NB4 (cell line): ENCODE measurements at regions not wholly inside any gene's neighbourhood (a gene's known extent, or its start where the extent isn't known, plus 50 kb on each side); places are given as distances from the start of the nearest gene placed in this dataset.

Source experiments
- DNase-seq: peaks from one replicate; pipeline ENCODE4 v3.0.0; 2010; ENCODE audit warnings: low read depth
- H3K4me3 ChIP-seq: one replicate; pipeline ENCODE4 v1.5.1; 2011; ENCODE audit warnings: mild to moderate bottlenecking, low read depth, low read length, moderate library complexity
- MYC ChIP-seq: IDR thresholded peaks from 2 replicates; pipeline ENCODE4 v1.6.1; 2011; ENCODE audit warnings: low read depth, low read length
- POLR2A ChIP-seq: IDR thresholded peaks from 2 replicates; pipeline ENCODE4 v1.6.1; 2011; ENCODE audit warnings: mild to moderate bottlenecking; ENCODE audit not compliant: insufficient read length; ENCODE audit errors: extremely low read depth
- TF ChIP-seq, protein P1 (sequence below): IDR thresholded peaks from 2 replicates; pipeline ENCODE4 v1.6.1; 2011; ENCODE audit warnings: low read depth, low read length
- TF ChIP-seq, protein P2 (sequence below): IDR thresholded peaks from one replicate; pipeline ENCODE4 v1.5.1; 2012; ENCODE audit warnings: low read depth, low read length

DNA sequence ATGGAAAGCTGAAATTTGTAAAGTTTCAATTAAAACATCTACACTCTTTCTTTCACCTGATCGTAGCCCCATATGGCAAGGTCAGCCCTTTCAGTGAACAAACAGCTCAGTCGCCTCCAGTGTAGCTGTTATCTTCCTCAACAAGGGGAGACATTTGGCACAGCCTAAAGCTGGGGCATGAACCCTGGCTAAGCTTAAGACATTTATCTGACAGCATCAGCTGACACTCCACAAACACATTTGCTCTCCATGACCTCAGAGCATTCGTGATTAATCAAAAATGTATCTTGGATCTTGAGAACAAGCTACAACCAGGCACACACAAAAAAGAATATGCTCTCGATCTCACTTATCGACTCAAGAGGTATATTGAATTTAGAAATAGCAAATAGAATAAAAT is 67.3 kb downstream of the POU5F2 start:
- H3K4me3 ChIP-seq: no peak overlapping the region
- DNase-seq: no peak
- TF ChIP-seq POLR2A (no peak), MYC (no peak)

DNA sequence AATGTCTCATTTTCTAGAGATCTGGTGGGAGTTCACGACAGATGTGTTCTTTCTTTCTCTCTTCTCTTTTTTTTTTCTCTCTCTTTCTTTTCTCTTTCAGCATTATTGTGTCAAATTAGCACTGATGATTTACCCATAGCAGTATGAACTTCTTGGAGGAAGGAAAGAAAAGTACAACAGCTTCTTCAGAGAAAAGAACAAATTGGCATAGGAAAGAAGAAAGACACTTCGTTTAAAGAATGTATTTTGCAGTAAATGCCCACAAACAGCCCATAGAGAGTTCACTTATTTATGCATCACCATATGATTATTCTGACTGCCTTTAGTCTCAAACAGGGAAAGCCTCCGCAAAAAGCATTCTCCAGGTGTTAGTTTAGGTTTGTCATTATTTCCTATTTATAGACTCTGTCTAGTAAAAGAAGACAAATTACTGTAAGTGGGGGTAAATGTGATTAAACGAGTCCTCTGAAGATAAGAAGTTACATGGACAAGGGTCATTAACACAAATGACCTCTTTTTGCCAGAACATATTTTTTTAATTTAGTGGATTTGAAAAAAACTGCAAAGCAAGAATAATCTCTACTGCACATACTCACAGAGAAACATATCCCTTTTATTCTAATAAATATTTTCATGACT is 68.0 kb downstream of the POU5F2 start:
- no peak for DNase-seq
- no peak overlapping the region for H3K4me3 ChIP-seq
- TF ChIP-seq MYC (no peak), POLR2A (no peak)
- TF ChIP-seq, protein P1, sequence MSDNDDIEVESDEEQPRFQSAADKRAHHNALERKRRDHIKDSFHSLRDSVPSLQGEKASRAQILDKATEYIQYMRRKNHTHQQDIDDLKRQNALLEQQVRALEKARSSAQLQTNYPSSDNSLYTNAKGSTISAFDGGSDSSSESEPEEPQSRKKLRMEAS: no peak
- TF ChIP-seq, protein P2, sequence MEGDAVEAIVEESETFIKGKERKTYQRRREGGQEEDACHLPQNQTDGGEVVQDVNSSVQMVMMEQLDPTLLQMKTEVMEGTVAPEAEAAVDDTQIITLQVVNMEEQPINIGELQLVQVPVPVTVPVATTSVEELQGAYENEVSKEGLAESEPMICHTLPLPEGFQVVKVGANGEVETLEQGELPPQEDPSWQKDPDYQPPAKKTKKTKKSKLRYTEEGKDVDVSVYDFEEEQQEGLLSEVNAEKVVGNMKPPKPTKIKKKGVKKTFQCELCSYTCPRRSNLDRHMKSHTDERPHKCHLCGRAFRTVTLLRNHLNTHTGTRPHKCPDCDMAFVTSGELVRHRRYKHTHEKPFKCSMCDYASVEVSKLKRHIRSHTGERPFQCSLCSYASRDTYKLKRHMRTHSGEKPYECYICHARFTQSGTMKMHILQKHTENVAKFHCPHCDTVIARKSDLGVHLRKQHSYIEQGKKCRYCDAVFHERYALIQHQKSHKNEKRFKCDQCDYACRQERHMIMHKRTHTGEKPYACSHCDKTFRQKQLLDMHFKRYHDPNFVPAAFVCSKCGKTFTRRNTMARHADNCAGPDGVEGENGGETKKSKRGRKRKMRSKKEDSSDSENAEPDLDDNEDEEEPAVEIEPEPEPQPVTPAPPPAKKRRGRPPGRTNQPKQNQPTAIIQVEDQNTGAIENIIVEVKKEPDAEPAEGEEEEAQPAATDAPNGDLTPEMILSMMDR: no peak

DNA sequence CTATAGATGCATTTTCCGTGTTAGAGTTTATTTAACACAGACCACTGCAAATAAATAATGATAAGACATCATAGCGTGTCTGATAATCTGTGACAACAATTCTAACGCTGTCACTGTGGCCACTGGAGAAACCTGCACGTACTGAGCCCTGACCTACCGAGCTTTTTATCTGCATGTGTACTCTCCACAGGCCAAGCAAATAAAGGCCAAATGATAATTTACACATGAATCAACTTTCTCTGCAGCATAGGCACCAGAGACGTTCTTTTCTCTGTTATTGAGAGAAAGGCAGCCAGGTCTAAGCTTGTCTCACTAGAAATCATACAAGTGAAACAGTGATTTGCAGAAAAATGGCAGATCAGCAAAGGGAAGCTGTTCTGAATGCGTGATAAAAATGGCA is 75.8 kb downstream of the POU5F2 start:
- no peak for TF ChIP-seq POLR2A
- no peak for TF ChIP-seq MYC
- no peak for DNase-seq
- no peak overlapping the region for H3K4me3 ChIP-seq

DNA sequence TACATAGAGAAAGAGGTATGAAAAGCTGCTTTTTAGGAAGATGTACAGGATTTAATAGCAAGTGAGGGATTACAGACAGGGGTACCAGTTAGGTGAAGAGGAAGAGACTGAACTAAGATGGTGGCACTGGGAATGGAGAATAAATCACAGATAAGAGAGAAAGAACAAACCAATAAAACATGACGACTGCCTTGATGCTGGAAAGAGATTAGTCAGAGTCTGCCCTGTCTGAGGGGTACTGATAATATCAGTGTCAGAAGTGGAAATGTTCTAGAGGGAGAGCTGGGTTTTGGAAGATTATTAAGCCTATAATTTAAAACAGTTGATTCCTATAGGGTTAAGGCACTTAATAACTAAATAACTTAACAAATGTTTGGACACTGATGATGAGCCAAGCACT is 77.7 kb downstream of the NR2F1 start:
- no peak for DNase-seq
- TF ChIP-seq POLR2A: no peak
- TF ChIP-seq, protein P1: no peak
- TF ChIP-seq MYC: no peak
- TF ChIP-seq, protein P2: no peak
- H3K4me3 ChIP-seq: no peak overlapping the region

DNA sequence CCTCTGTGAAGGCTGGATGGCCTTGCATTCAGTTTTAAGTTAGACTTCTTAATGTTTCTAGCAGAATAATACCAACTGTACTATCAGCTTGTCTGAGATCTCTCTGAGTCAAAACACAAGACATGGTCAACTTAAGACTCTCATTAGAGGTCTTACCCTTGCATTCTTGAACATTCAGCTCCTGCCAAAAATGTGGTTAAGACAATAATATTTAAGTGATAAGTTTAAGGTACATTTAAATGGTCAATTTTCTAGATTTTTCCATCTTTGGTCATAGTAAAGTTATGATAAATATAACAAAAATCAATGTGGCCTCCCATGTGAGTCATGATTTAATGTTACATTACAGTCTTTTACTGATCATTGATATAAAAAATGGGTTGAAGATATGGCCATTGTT is 75.0 kb downstream of the NR2F1 start:
- H3K4me3 ChIP-seq: no peak overlapping the region
- no peak for TF ChIP-seq MYC
- no peak for TF ChIP-seq POLR2A
- TF ChIP-seq, protein P1: no peak
- TF ChIP-seq, protein P2: no peak
- no peak for DNase-seq

DNA sequence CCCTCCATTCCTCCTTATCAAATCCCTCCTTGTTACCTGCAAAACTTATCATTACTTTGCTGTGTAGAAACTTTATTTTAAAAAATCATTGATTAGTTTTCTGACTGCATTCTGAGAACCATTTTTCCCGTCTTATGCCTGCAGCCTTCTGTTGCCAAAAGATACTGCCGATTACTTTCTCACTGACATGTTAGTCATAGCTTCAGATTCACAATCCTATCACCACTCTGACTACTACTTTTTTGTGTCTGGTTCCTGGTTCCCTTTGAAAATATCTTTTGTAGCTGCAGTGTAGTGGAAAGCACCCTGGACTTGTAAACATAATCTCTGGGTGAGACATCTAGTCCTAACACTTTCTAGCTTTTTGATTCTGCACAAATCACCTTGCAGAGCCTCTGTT is 71.7 kb downstream of the NR2F1 start:
- H3K4me3 ChIP-seq: no peak overlapping the region
- DNase-seq: no peak
- TF ChIP-seq, protein P1: no peak
- no peak for TF ChIP-seq MYC
- TF ChIP-seq, protein P2: no peak
- no peak for TF ChIP-seq POLR2A

DNA sequence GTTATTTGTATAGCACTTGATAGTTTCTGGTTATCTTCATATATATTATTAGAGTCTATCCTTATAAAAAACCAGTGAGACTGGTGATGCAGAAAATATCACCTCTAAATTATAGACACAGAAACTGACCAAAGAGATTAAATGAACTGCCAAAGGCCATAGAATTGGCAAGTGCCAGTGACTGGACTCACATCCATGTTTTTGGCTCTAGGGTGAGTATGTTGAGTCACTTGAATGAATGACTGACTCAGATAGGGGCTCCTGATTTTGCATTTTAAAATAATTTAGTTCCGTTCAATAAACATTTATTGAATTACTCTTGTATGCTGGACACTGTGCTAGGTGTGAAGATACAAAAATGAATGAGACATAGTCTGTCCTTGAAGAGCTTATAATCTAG is 70.7 kb downstream of the NR2F1 start:
- TF ChIP-seq, protein P2: no peak
- TF ChIP-seq, protein P1: no peak
- no peak for TF ChIP-seq POLR2A
- no peak for TF ChIP-seq MYC
- no peak for DNase-seq
- H3K4me3 ChIP-seq: no peak overlapping the region
